Mucosa of descending colon (tissue), 3 donors: ENCODE measurements at regions not wholly inside any gene's neighbourhood (a gene's known extent, or its start where the extent isn't known, plus 50 kb on each side); places are given as distances from the start of the nearest gene placed in this dataset.
A peak's percentile ranks its signal among the peaks of the same experiment; 100 is the strongest.

Source experiments
- ATAC-seq: fragments of 200-7000 bp; cut with Tn5 transposase; one replicate; pipeline ENCODE4 v1.9.1; 2020; ENCODE audit warnings: mild to moderate bottlenecking, moderate library complexity
- DNase-seq, 3 donors: peaks; one replicate each; pipeline ENCODE4 v3.0.0-alpha.2; 2020
- H3K36me3 ChIP-seq: fragments of 200-600 bp; one replicate; pipeline ENCODE4 v1.8.0; 2021; ENCODE audit warnings: low read depth, mild to moderate bottlenecking
- H3K4me1 ChIP-seq: fragments of 200-600 bp; one replicate; pipeline ENCODE4 v1.8.0; 2021; ENCODE audit warnings: low read depth, mild to moderate bottlenecking
- H3K4me3 ChIP-seq: fragments of 200-600 bp; one replicate; pipeline ENCODE4 v1.8.0; 2021; ENCODE audit warnings: mild to moderate bottlenecking
- H3K9me3 ChIP-seq: fragments of 200-600 bp; one replicate; pipeline ENCODE4 v1.8.0; 2021; ENCODE audit warnings: mild to moderate bottlenecking
- CTCF ChIP-seq: fragments of 200-600 bp; IDR thresholded peaks from one replicate; pipeline ENCODE4 v1.8.0; 2022; ENCODE audit warnings: antibody characterized with exemption, mild to moderate bottlenecking
- intact Hi-C, 2 donors: fragments of 100-400 bp; cut with DNase I in 1 of 2; cut with micrococcal nuclease in 1 of 2; formaldehyde crosslinking; loops; one replicate each; pipeline versions ENCODE4 v1.11.0 to v1.11.1; 2022; cut with DNase I, micrococcal nuclease
- donor health status: DM: no; HTN: no; CAD: no; lungs with moderate emphysema.
- donor health status: DM: no; HTN: no; CAD: no.
- donor health status: DM: no; HTN: yes; CAD: no.

- no peaks in the 10 kb centered on the region for H3K36me3 ChIP-seq
- ATAC-seq, result peak; percentile 58
- intact Hi-C loops, result no loop called here
- no peak for TF ChIP-seq CTCF
- H3K4me3 ChIP-seq, result no peak overlapping the region
- no peaks in the 10 kb centered on the region for H3K9me3 ChIP-seq
- peaks cover 20% of the 10 kb centered on the region for H3K4me1 ChIP-seq
- peak in 1 of 3 donors; percentile 26 for DNase-seq
Measured at GRCh38 chr2:65661980-65662653, 229.7 kb upstream of the SPRED2 start.

GRCh38 chr2:65660340-65660739, 227.9 kb upstream of the SPRED2 start:
- no peak for TF ChIP-seq CTCF
- DNase-seq (peak in 1 of 3 donors; percentile 23), ATAC-seq (no peak)
- no peak overlapping the region for H3K4me3 ChIP-seq
- H3K36me3 ChIP-seq, result no peaks in the 10 kb centered on the region
- H3K4me1 ChIP-seq, result peaks cover 20% of the 10 kb centered on the region
- H3K9me3 ChIP-seq, result no peaks in the 10 kb centered on the region
- intact Hi-C loops, result no loop called here

- H3K4me3 ChIP-seq, result no peak overlapping the region
- no peaks in the 10 kb centered on the region for H3K9me3 ChIP-seq
- no peak for TF ChIP-seq CTCF
- intact Hi-C loops, result no loop called here
- H3K36me3 ChIP-seq, result no peaks in the 10 kb centered on the region
- ATAC-seq (no peak), DNase-seq (no peak)
- H3K4me1 ChIP-seq, result peaks cover 20% of the 10 kb centered on the region
Measured at GRCh38 chr2:65658881-65659280, 226.5 kb upstream of the SPRED2 start.

- no peak for DNase-seq
- intact Hi-C loops, result no loop called here
Measured at GRCh38 chr2:65658266-65658665, 225.9 kb upstream of the SPRED2 start.

GRCh38 chr2:65656160-65656718, 223.8 kb upstream of the SPRED2 start:
- Histone ChIP-seq H3K36me3 (no peaks in the 10 kb centered on the region), H3K4me3 (no peak overlapping the region), H3K4me1 (peaks cover 10% of the 10 kb centered on the region), H3K9me3 (no peaks in the 10 kb centered on the region)
- ATAC-seq, result no peak
- intact Hi-C loops, result no loop called here
- TF ChIP-seq CTCF, result no peak
- no peak for DNase-seq

More at GRCh38 chr2:65658266-65658665, 225.9 kb upstream of the SPRED2 start:
- Histone ChIP-seq H3K4me3 (no peak overlapping the region), H3K4me1 (peaks cover 20% of the 10 kb centered on the region), H3K36me3 (no peaks in the 10 kb centered on the region), H3K9me3 (no peaks in the 10 kb centered on the region)
- no peak for TF ChIP-seq CTCF
- ATAC-seq, result no peak
